ENCODE measurements at regions not wholly inside any gene's neighbourhood (a gene's known extent, or its start where the extent isn't known, plus 50 kb on each side); places are given as distances from the start of the nearest gene placed in this dataset.

- TF ChIP-seq POLR2AphosphoS5 (IDR thresholded peaks at IDR 0.05; ENCODE audit: low read depth, low read length) (no peak), REST (IDR thresholded peaks at IDR 0.05; ENCODE audit: insufficient read depth in 1 of 2, low read depth in 2 of 2, low read length in 2 of 2) (no peak), SIN3A (IDR thresholded peaks at IDR 0.05; ENCODE audit: borderline replicate concordance, insufficient read depth, low read length) (no peak), TAF1 (IDR thresholded peaks at IDR 0.05; ENCODE audit: borderline replicate concordance, insufficient read depth, low read length) (no peak)
Measured at GRCh38 chr3:76177610-76178009, 392.3 kb upstream of the ZNF717 start.
